HG03095 (cell line): ENCODE measurements at regions not wholly inside any gene's neighbourhood (a gene's known extent, or its start where the extent isn't known, plus 50 kb on each side); places are given as distances from the start of the nearest gene placed in this dataset.

ENCODE experiments used
- ATAC-seq: cut with Tn5 transposase; IDR thresholded peaks from one replicate; pipeline ENCODE4 v1.9.1; 2021; ENCODE audit warnings: moderate library complexity; ENCODE audit not compliant: unreplicated experiment

GRCh38 chr2:38174131-38174530 is 98.2 kb upstream of the CYP1B1 start:
- ATAC-seq = no peak

GRCh38 chr2:38173683-38174082 is 97.7 kb upstream of the CYP1B1 start:
- no peak for ATAC-seq

GRCh38 chr2:38171208-38171855 is 95.4 kb upstream of the CYP1B1 start:
- no peak for ATAC-seq

- no peak for ATAC-seq
Observed at GRCh38 chr2:38170733-38171132, 94.8 kb upstream of the CYP1B1 start.

GRCh38 chr2:38170067-38170466 is 94.1 kb upstream of the CYP1B1 start:
- no peak for ATAC-seq

- no peak for ATAC-seq
Observed at GRCh38 chr2:38168710-38169480, 92.9 kb upstream of the CYP1B1 start.

GRCh38 chr2:38167968-38168350 is 92.0 kb upstream of the CYP1B1 start:
- ATAC-seq = no peak

GRCh38 chr2:38165698-38166097 is 89.7 kb upstream of the CYP1B1 start:
- no peak for ATAC-seq

GRCh38 chr2:38164881-38165280 is 88.9 kb upstream of the CYP1B1 start:
- peak; percentile 73 for ATAC-seq

- ATAC-seq = no peak
Observed at GRCh38 chr2:38163579-38163978, 87.6 kb upstream of the CYP1B1 start.

GRCh38 chr2:38163006-38163405 is 87.1 kb upstream of the CYP1B1 start:
- ATAC-seq = no peak

- ATAC-seq = no peak
Observed at GRCh38 chr2:38160516-38160915, 84.6 kb upstream of the CYP1B1 start.

- no peak for ATAC-seq
Observed at GRCh38 chr2:38159597-38159996, 83.6 kb upstream of the CYP1B1 start.

GRCh38 chr2:38159191-38159590 is 83.2 kb upstream of the CYP1B1 start:
- no peak for ATAC-seq

- no peak for ATAC-seq
Observed at GRCh38 chr2:38158378-38159118, 82.6 kb upstream of the CYP1B1 start.

GRCh38 chr2:38156436-38156835 is 80.5 kb upstream of the CYP1B1 start:
- ATAC-seq = no peak

GRCh38 chr2:38155015-38155414 is 79.1 kb upstream of the CYP1B1 start:
- no peak for ATAC-seq

- no peak for ATAC-seq
Observed at GRCh38 chr2:38154395-38154794, 78.4 kb upstream of the CYP1B1 start.

- ATAC-seq = no peak
Observed at GRCh38 chr2:38153476-38154135, 77.7 kb upstream of the CYP1B1 start.

- ATAC-seq = no peak
Observed at GRCh38 chr2:38152913-38153312, 77.0 kb upstream of the CYP1B1 start.

GRCh38 chr2:38152035-38152434 is 76.1 kb upstream of the CYP1B1 start:
- no peak for ATAC-seq
